ENCODE measurements at regions not wholly inside any gene's neighbourhood (a gene's known extent, or its start where the extent isn't known, plus 50 kb on each side); places are given as distances from the start of the nearest gene placed in this dataset.

- no peak for DNase-seq
Measured at GRCh38 chr3:115548611-115549010, 74.7 kb upstream of the GAP43 start.

DNA sequence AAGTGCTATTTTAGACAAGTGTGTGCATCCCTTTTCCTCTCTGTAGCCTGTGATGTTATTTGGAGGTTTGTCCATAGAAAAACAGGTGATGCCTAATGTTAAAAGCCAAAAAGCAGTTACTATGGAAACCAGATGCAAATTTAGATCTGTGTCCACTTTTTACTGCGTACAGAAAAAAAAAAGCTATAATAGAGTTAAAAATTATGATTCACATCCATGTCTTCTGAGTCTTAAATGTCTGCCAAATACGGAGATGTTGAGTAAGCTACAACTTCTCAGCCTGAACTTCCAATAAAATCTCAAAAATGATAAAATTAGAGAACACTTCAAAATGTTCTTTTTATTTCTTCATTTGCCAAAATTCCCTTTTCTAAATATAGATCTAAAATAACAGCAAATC is 74.2 kb upstream of the GAP43 start:
- no peak for DNase-seq

- no peak for DNase-seq
Measured at GRCh38 chr3:115550285-115550761, 73.0 kb upstream of the GAP43 start.

DNA sequence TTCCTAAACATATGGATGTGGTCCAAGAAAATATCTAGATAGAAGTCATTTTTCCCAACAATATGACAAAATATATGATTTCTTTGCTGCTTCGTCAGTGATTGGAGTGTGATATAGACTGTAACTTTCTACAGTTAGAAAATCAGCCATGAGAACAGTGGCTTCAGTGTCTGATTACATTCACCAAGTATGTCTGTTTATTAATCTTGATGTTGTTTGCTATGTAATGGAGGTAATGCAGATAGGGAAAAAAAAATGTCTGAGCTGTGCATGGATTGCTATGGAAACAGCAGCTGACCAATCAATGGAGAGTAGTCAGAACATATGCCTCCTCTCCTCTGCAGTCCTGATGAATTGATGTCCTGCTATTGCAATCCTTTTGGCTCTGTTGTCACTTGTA is 72.3 kb upstream of the GAP43 start:
- DNase-seq = no peak

GRCh38 chr3:115552007-115552406 is 71.3 kb upstream of the GAP43 start:
- DNase-seq = no peak

DNA sequence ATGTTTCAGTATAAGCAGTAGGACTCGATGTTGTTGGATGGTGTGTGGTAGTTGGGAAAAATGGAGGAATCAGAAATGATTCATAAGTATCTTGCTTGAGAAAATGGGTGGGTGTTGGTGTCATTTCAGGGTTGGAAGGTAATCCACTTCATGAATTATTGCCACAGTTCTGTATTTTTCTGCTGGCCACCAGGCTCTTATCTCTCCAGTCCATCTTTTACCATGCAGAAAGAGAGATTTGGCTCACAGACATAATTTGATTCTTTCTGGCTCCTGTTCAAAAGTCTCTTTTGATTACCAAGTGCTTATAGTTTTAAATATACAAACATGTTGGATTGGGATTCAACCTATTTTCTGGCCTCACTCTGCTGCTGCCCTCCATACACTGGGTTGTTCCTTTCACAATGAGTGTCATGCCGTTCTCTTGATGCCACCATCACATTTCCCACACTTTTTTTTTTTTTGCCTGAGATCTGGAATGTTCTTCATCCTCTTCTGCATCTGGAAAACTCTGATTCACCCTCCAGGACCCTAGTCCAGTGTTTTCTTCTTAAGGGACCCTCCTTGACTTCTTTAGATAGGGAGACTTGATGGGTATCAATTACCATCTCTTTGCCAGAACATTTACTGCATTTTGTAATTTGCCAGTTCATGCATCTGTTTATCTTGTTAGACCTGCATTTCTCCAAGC is 69.4 kb upstream of the GAP43 start:
- DNase-seq = no peak

DNA sequence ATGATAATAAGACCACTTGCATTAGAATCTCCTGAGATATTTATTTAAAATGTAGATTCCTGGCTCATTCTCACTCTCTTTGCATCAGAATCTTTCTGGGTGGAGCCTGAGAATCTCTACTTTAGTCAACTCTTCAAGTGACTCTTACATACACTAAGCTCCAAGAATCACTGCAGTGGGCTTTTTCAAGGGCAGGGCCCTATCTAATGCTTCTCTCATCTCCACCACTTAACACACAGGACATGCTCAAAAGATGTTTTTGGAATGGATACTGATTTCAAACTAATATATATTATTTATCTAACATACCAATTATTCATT is 68.9 kb upstream of the GAP43 start:
- DNase-seq = no peak

DNA sequence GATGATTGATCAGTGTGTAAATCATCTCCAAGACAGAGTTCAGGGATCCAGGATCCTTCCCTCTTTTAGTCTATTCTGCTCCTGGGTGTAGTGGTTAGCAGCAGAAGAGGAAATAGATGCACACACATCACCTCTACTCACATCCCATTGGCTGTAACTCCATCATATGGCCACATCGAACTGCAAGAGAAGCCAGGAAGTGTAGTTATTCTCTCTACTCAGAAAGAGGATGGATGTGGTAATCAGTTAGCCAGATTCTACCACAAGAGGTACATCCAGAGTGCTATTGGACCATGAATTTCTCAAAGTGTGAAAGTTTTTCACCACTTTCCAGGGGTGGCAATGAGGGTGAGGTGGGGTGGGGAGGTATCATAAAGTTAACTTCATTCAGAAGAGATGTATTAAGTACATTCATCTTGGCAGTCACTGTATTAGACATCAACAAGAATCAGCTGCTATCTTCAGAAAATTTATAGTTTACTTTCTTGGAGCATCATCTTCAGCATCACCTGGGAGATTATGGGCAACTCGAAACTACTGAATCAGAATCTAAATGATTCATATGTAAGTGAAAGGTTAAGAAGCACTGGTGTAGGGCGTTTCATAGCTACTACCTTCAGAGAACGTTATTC is 60.6 kb upstream of the GAP43 start:
- no peak for DNase-seq

DNA sequence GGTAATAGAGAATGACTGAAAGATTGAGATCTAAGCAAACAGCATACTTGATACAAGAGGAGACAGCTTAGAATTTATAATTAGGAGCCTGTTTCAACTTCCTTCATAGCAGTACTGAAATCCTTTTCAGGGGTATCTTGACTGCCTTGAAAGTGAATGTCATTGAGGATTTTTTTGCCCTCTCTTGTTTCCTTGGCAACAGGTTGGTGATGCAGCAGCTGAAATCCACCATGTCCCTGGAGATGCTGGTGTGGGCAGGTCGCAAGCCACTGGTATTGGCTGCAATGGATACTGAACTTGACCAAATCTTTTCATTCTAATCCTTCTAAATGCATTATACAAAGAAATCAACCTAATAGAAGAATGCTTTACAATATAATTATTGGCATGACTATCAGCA is 59.3 kb upstream of the GAP43 start:
- no peak for DNase-seq

DNA sequence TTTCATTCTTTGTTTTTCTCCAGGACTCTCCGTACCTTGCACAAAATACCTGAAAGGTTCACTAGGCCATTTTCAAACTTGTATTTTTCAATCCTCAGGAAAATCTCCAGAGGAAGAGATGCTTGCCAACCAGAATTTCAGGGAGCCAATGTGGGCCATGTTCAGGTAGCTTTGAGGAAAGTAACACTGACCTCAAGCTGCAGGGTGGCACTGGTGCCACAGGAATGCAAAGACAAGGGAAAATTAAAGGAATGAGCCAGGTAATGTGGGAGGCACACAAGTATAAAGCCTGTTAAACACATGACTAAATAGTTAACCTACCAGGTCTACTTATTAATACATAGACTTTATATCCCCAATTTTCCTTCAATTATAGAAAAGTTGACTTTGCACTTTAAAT is 51.9 kb upstream of the GAP43 start:
- no peak for DNase-seq

Measured in NCI-H2029 (cell line).